Urinary bladder (tissue), 3 donors: ENCODE measurements at regions not wholly inside any gene's neighbourhood (a gene's known extent, or its start where the extent isn't known, plus 50 kb on each side); places are given as distances from the start of the nearest gene placed in this dataset.
"Not testable (repeated sequence)": the region's sequence is repeated elsewhere in the genome, so short reads cannot be mapped to it uniquely, and the experiment has no call there.

Experiments used
- DNase-seq: peaks from one replicate; pipeline ENCODE4 v3.0.0-alpha.2; 2015; ENCODE audit errors: extremely low spot score
- H3K27ac ChIP-seq: one replicate; pipeline ENCODE4 v1.5.1; 2013; ENCODE audit warnings: low read depth, mild to moderate bottlenecking, moderate library complexity
- H3K36me3 ChIP-seq: one replicate; pipeline ENCODE4 v1.6.1; 2013; ENCODE audit warnings: mild to moderate bottlenecking, moderate library complexity; ENCODE audit not compliant: insufficient read depth
- H3K4me1 ChIP-seq: one replicate; pipeline ENCODE4 v1.6.1; 2013; ENCODE audit warnings: mild to moderate bottlenecking, moderate library complexity; ENCODE audit not compliant: insufficient read depth
- H3K4me3 ChIP-seq: one replicate; pipeline ENCODE4 v1.5.1; 2013; ENCODE audit warnings: low read depth, low read length
- WGBS: extraction: QIAGEN DNeasy Blood & Tissue Kit; methylation state at CpG from one replicate; pipeline ENCODE4 v1.1.7; 2013; 5-methylcytosine and 5-hydroxymethylcytosine counted together
- donor health status: healthy with polysubstance abuse.
- donor health status: healthy.

DNA sequence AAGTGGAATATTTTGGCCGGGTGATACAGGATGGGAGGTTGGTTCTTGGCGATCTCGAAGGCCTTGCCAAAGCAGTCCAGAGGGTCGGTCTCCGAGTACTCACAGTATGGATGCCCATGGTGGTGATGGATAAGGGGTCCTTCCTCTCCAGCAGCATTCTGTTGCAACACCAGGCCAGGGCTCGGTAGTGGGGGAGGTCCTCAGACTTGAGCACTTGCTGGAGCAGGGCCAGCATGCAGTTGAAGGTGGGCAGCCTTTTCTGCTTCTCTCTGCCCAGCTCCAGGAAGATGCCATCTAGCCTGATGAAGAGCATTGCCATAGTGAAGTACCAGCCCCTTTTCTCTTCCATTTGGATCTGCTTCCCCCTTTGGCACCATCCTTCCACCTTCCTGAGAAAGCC is 99.4 kb upstream of the MCHR2 start:
- DNase-seq, result no peak
- 92% methylated on average over 6 of the region's 6 CpGs for WGBS
- H3K36me3 ChIP-seq, result no peaks in the 10 kb centered on the region

DNA sequence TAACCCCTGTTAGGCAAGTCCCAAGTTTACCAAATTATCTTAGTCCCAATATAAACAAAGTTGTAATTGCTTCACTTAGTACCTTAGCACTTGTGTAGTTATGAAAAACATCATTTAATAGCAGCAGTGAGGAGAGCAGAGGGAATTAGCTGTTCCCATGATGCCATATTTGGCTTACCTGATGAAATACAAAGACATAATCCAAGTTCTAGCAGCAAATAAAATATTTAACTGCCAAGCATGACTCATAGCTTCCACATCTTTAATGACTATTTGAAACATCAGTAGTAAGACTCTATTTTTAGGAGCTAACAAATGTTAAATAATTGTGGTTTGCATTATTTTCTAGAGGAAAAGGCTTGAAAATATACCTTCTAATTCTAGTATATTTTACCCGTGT is 94.0 kb upstream of the MCHR2 start:
- no peak overlapping the region for H3K4me3 ChIP-seq
- no peak for DNase-seq
- 66% methylated on average over 1 of the region's 1 CpG for WGBS
- no peaks in the 10 kb centered on the region for H3K4me1 ChIP-seq
- no peak overlapping the region for H3K27ac ChIP-seq
- no peaks in the 10 kb centered on the region for H3K36me3 ChIP-seq

More for the DNA sequence above, 99.4 kb upstream of the MCHR2 start:
- no peak overlapping the region for H3K4me3 ChIP-seq
- H3K4me1 ChIP-seq, result no peaks in the 10 kb centered on the region
- no peak overlapping the region for H3K27ac ChIP-seq

DNA sequence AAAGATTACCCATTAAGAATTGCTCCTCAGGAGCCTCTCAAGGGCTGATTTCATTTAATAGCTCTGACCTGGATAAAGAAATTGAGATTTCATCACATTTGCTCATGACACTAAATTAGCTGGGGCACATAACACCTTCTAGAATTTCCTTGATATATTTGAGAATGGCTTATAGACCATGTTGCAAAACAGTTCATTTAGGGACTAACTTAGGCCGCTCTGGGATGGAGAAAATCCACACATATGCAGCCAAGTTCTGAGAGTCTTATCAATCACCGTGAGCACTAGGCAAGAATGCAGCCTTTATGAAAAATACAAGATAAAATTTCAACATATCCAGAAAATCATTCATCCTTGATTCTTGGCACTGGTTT is 91.0 kb upstream of the MCHR2 start:
- 60% methylated on average over 2 of the region's 2 CpGs for WGBS
- no peak overlapping the region for H3K27ac ChIP-seq
- DNase-seq, result no peak

DNA sequence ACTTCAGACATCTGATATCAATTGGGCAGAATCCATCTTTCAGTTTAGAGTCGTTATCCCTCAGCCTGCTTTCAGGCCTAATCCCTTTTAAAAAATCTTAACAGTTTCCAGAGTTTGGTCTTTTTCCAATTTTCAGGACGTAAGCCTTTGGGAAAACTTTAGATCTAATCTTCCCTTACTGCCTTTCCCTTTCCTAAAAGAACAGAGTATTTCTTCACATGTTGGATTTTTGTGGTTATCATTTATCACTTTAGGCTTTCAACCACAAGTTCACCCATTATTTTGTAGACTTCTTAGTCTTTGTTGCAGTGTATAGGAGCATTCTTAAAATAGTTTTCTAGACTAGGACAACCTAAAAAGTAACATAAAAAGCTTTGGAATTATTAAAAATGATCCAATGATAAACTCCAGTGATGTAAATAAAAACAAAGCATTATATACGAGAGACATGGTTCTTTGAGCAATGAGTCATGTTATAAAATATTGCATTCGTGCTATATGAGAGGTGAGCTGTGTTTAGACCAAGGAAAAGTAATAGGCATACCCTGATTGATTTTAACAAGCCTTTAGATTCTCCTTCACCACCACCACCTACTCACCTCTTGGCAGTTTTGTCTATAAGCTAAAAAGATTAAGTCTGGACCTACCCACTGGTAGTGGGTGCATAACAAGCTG is 90.4 kb upstream of the MCHR2 start:
- Histone ChIP-seq H3K36me3 (no peaks in the 10 kb centered on the region), H3K27ac (no peak overlapping the region), H3K4me1 (no peaks in the 10 kb centered on the region), H3K4me3 (no peak overlapping the region)
- 27% methylated on average over 4 of the region's 4 CpGs for WGBS
- no peak for DNase-seq

More for the DNA sequence above, 91.0 kb upstream of the MCHR2 start:
- Histone ChIP-seq H3K4me3 (no peak overlapping the region), H3K36me3 (no peaks in the 10 kb centered on the region), H3K4me1 (no peaks in the 10 kb centered on the region)

DNA sequence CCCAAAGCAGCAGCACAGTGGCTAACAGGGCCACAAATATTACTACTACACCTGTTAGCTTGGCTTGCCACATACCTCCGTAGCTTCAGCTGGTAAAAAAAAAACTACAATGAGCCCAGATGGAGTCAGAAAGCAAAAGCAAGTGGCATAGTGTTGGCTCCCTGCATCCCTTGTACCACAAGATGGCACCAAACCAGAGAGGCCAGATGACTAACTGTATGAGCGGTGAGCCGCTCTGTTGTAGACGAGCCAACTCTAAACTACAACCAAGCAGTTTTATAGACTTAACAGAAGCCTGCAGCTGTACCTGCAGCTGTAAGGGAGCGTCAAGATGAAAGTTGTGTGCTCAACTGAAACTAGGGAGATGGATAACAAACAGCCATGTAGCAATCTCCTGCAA is 84.5 kb upstream of the MCHR2 start:
- WGBS, result 53% methylated on average over 5 of the region's 5 CpGs
- DNase-seq, result no peak
- Histone ChIP-seq H3K36me3 (no peaks in the 10 kb centered on the region), H3K4me1 (no peaks in the 10 kb centered on the region), H3K27ac (no peak overlapping the region), H3K4me3 (no peak overlapping the region)

GRCh38 chr6:100065348-100065747 is 71.3 kb upstream of the MCHR2 start:
- Histone ChIP-seq H3K4me3 (no peak overlapping the region), H3K4me1 (no peaks in the 10 kb centered on the region), H3K27ac (no peak overlapping the region), H3K36me3 (no peaks in the 10 kb centered on the region)
- 59% methylated on average over 1 of the region's 1 CpG for WGBS
- DNase-seq, result no peak

GRCh38 chr6:100062621-100063020 is 68.6 kb upstream of the MCHR2 start:
- Histone ChIP-seq H3K27ac (no peak overlapping the region), H3K4me3 (no peak overlapping the region), H3K4me1 (no peaks in the 10 kb centered on the region), H3K36me3 (no peaks in the 10 kb centered on the region)
- DNase-seq, result no peak
- WGBS, result 87% methylated on average over 4 of the region's 4 CpGs

DNA sequence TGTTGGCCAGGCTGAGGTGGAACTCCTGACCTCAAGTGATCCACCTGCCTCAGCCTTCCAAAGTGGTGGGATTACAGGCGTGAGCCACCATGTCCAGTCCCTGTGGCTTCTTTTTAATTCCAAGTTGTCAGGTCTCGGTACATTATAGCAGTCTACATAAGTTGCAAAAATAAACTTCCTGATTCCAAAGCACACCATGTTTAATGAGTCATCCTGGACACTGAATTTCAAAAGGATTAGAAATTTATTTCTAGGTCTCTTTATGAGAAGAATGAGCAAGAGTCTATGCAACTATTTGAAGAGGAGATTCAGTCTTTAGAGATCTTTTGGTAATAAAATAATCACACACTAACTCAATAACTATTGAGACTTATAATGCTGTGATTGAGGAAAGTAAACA is 63.9 kb upstream of the MCHR2 start:
- Histone ChIP-seq H3K36me3 (no peaks in the 10 kb centered on the region), H3K27ac (no peak overlapping the region), H3K4me3 (no peak overlapping the region), H3K4me1 (no peaks in the 10 kb centered on the region)
- DNase-seq, result no peak
- 73% methylated on average over 2 of the region's 2 CpGs for whole genome bisulfite sequencing

GRCh38 chr6:100050550-100050949 is 56.5 kb upstream of the MCHR2 start:
- no peak overlapping the region for H3K4me3 ChIP-seq
- no peaks in the 10 kb centered on the region for H3K36me3 ChIP-seq
- H3K4me1 ChIP-seq, result no peaks in the 10 kb centered on the region
- no peak overlapping the region for H3K27ac ChIP-seq
- WGBS, result 78% methylated on average over 2 of the region's 2 CpGs
- no peak for DNase-seq

GRCh38 chr6:100043961-100044360 is 49.9 kb upstream of the MCHR2 start:
- DNase-seq, H3K27ac ChIP-seq, H3K36me3 ChIP-seq, H3K4me3 ChIP-seq, H3K4me1 ChIP-seq: not testable (repeated sequence)
